GM19397 (cell line): ENCODE measurements at regions not wholly inside any gene's neighbourhood (a gene's known extent, or its start where the extent isn't known, plus 50 kb on each side); places are given as distances from the start of the nearest gene placed in this dataset.
"Not testable (repeated sequence)": the region's sequence is repeated elsewhere in the genome, so short reads cannot be mapped to it uniquely, and the experiment has no call there.

Experiments used
- ATAC-seq: cut with Tn5 transposase; IDR thresholded peaks from one replicate; pipeline ENCODE4 v1.9.1; 2021; ENCODE audit warnings: mild to moderate bottlenecking, moderate library complexity; ENCODE audit not compliant: unreplicated experiment

DNA sequence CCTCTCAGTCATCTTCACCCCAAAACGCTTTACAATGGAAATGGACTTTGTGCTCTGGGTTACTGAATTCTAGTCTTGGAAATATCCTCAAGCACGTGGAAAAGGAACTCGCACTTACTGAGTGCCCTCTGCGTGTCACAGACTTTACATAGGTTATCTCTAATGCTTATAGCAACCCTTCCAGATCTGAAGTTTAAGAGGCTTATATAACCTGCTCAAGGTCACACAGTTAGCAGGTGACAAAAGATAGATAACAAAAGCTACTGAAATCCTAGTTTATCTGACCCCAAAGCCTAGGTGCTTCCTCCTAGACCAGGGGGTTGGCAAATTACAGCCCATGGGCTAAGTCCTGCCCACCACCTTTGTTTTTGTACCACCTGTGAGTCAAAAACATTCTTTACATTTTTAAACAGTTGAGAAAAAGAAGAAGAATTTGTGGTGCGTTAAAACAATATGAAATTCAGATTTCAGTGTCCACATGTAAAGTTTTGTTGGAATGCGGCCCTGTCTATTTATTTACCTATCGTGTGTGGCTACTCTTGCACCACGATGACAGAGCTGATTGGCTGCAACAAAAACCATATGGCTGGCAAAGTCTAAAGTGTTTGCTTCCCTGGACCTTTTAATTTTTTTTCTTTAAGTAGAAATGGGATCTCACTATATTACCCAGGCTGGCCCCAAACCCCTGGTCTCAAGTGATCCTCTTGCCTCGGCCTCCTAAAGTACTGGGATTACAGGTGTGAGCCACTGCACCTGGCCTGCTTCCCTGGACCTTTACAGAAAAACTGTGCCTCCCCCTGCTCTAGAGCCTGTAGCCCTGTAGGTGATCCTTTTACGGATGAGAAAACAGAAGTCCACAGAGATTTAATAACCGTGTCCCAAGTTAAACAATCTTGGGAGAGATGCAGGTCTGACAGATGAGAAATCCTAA is 110.2 kb upstream of the RREB1 start:
- no peak for ATAC-seq

DNA sequence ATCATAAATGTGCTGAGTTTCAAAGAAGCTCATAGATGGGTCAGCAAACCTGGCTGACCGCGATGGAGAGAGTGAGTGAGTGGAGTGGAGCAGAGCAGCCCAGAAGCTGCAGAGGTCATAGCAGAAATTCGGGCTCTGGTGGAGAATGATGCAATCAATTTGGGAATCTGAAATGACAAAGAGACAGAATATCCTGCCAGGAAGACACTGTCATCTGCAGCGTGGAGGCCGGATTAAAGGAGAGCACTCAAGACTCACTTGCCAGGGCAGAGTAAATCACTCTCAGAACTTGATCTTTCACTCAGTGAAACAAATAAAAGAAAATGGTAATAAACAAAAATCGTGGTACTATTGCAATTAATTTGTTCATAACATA is 109.6 kb upstream of the RREB1 start:
- ATAC-seq: no peak

DNA sequence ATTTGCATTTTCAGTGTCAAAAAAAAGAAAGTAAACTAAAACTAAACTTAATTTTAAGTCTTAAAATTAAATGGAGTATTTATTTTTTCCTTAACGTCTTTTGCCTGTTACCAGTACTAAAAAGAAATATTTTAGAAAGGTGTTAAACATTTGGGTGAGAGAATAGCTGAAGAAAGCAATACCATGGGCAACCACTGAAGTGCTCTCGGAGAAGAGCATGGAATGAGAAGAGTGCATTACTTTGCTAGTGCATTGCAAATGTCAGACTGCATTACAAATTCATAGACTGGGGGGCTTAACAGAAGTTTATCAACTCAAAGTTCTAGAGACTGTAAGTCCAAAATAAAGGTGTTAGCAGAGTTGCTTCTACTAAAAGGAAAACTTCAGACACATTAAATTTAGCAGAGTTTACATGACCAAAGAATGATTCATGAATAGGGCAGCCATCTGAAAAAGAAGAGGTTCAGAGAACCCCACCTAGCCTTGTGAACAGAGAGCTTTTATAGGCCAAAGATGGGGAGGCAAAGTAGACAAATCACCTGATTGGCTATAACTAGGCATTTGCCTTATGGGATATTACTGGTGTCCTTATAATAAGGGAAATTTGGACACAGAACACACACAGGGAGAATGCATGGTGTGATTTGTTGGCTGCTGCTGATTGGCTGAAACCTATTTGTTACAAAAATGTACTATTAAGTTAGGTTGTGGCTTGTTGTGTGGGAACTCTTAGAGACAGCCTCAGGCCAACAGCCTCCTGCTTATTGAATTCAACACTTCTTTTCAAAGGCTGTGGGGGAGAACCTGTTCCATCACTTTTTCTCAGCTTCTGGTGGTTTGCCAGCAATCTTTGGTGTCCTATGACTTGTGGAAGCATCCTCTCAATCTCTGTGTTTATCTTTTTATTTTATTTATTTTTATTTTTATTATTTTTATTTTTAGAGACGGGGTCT is 106.7 kb upstream of the RREB1 start:
- no peak for ATAC-seq

GRCh38 chr6:7003041-7003440 is 104.7 kb upstream of the RREB1 start:
- ATAC-seq: no peak

GRCh38 chr6:7004581-7005297 is 103.0 kb upstream of the RREB1 start:
- ATAC-seq: no peak

GRCh38 chr6:7006515-7007191 is 101.1 kb upstream of the RREB1 start:
- ATAC-seq: no peak

DNA sequence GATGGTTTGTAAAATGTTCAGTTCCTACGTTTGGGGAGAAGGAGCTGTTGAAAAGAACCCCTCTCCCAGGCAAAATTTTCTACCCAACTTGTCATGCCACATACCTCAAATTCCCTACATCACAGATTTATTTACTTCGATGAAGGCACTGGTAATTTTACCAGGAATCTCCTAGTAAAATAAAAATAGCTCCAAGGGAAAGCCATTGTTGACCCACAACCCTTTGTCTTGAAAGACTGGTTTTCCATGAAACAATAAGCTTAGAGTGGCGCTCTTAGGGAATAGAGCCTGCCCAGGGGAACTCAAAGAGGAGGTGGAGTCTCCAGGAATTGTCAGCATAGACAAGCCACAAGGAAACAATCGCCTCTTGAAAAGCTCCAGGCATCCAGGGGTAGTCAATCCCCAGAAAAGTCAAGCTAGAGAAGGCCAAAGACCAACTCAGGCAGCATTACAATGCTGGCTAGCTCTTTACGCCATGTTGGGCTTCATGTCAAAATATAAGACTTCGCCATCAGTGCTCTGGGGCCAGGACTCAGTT is 99.2 kb upstream of the RREB1 start:
- ATAC-seq: no peak

DNA sequence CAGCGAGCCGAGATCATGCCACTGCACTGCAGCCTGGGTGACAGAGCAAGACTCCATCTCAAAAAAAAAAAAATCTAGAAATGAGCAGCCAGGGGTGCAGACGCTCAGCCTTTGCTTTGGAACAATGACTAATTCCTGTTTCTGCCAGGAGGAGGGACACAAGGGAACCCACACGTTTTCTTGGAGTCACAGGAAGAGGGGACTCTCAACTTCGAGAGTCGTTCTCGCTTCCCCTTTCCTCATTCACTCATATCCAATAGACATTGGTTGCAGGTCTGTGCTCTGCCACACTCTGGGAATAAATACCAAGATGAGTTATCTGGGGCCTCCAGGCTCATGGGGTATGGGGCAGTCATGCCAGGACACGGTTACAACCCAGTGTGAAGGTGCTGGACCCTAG is 91.5 kb upstream of the RREB1 start:
- no peak for ATAC-seq

DNA sequence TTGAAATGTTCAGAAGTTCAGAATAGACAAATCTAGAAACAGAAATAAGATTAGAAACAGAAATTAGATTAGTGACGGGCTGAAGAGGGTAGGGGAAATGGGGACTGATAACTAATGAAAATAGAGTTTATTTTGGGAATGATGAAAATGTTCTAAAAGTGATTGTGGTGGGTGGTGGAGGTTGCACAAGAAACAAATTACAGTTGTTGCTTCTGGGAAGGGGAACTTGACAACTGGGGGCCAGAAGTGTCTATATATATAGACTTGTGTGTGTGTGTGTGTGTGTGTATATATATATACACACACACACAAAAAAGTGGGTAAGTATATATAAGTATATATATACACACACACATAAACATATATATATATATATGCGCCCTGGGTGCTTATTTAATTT is 86.5 kb upstream of the RREB1 start:
- no peak for ATAC-seq

- no peak for ATAC-seq
Measured at GRCh38 chr6:7025861-7026260, 81.9 kb upstream of the RREB1 start.

DNA sequence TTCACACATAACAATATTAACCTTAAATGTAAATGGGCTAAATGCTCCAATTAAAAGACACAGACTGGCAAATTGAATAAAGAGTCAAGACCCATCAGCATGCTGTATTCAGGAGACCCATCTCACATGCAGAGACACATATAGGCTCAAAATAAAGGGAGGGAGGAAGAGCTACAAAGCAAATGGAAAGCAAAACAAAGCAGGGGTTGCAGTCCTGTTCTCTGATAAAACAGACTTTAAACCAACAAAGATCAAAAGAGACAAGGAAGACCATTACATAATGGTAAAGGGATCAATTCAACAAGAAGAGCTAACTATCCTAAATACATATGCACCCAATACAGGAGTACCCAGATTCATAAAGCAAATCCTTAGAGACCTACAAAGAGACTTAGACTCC is 78.8 kb upstream of the RREB1 start:
- ATAC-seq: not testable (repeated sequence)

DNA sequence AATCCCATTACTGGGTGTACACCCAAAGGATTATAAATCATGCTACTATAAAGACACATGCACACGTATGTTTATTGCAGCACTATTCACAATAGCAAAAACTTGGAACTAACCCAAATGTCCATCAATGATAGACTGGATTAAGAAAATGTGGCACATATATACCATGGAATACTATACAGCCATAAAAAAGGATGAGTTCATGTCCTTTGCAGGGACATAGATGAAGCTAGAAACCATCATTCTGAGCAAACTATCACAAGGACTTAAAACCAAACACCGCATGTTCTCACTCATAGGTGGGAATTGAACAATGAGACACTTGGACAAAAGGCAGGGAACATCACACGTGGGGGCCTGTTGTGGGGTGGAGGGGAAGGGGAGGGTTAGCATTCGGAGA is 76.8 kb upstream of the RREB1 start:
- not testable (repeated sequence) for ATAC-seq

DNA sequence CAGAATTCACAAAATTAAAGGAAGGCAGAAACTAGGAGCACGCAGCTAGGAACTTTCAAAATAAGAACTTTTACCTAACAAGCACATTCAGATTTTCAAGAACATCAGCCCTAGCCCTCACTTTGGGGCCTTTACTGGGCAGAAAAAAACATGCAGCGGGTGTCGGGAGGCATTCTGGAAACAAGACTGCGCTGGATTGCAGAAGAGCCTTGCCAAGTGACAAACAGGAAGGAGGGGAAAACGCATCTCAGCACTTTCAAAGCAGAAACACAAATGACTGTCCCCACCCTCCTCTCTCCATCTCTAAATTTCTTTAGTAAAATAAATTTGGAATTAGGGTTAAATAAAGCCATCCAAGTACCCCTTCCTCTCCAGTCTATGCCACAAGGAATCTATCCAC is 74.6 kb upstream of the RREB1 start:
- no peak for ATAC-seq

GRCh38 chr6:7034055-7034454 is 73.7 kb upstream of the RREB1 start:
- ATAC-seq: no peak

DNA sequence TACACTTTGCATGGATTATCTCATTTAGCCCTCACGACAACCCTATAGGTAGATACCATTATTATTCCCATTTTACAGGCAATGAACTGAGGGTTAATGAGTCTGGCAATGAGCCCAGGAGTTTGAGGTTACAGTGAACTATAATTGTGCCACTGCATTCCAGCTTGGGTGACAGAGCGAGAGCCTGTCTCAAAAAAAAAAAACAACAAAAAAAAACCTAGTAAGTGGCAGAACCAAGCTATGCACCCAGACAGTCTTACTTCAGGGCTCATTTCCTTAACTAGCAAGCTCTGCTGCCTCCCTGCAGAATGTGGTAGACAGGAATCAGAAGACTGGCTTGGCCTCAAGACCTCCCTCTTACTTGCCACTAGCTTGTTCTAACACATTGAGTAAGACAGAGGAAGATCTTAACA is 71.9 kb upstream of the RREB1 start:
- ATAC-seq: no peak

DNA sequence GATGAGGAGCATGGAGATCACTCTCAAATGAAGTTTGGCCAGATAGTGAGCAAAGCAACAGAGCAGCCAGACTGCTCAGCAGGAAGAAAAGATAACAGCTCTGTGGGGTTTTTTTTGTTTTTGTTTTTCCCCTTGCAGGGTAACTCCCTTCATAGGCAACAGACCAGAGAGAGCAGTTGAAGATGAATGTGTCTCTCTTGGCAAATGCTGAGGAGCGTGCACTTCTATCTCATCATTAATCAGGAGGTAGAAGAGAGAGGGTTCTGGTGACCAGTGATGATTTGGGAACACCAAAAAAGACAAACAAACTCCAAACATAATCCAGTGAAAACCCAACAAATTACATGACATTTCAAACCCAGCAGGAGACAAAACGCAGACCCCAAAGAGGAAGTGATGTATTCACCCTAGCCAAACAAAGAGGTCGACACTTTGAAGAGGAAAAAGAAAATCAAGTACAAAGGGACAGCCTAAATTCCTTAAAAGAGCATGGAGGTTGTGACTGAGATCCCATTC is 66.2 kb upstream of the RREB1 start:
- no peak for ATAC-seq

DNA sequence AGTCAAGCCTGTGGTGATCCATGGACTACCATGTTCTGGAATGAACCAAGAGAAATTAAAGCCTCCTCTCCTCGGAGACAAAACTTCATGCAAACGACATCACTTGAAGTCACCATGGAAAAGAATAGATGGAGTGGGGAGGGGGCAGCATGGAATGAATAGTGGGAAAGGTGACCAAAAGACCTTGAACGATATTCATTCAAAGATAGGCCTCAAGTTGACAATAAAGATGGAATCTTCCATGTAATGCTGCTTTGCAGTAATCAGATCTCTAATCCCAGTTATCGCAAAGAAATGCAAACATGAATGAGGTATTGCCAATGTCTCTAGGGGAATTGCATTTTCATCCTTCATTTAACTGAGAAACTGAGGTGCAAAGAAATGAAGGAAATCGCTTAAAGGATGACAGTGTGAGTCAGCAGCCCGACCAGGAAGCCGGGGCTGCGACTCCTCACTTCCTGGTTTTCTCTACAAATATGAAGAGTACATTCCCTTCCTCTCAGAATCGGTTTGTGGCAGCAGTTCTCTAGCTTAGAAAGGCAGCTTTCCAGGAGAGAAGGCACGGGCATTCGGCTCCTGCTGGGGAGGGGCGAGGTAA is 65.6 kb upstream of the RREB1 start:
- no peak for ATAC-seq

DNA sequence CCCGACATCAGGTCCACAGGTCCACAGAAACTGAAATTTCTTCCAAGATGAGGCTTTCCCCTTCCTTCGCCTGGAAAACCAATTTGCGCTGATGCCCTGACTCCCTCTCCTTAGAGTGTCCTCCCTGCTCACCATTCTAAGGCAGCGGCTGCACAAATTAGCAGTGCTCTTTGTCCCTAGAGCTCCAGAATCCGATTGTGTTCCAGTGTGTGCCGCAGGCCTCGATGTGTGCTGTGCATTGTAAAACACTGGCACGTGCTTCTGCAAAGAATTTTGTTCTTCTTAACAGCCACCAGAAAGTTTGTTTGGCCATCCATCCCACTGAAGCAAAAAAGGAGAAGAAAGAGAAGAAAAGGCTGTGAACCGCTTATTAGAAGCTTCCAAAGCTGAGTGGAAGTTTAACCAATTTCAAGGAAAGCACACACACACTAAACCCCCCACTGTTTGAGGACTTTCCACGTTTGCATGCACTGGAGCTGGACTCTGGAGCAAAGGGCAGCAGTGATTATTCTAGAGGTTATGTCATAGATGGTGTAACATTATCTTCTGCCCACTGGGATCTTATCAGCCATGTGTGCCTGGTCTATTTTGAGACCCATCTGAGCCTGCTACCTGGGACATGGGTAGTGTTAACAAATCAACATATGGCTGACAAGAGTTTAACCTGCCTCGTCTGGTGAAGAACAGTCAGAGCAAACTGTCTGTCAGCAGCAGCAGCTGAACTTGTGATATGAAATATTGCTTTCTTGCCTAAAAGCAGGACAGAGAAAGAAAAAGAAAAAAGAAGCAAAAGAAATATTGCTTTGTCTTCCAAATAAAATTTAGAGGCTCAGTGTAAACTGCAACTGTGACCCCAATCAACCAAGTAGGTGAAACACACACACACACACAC is 64.9 kb upstream of the RREB1 start:
- no peak for ATAC-seq

GRCh38 chr6:7045331-7045730 is 62.4 kb upstream of the RREB1 start:
- no peak for ATAC-seq
